ENCODE measurements at regions not wholly inside any gene's neighbourhood (a gene's known extent, or its start where the extent isn't known, plus 50 kb on each side); places are given as distances from the start of the nearest gene placed in this dataset.
"Not testable (repeated sequence)": the region's sequence is repeated elsewhere in the genome, so short reads cannot be mapped to it uniquely, and the experiment has no call there.

GRCh38 chr5:157963244-157963643 lies 104.3 kb upstream of the CLINT1 start:
- DNase-seq, result no peak
- Histone ChIP-seq H3K4me3 (replicated peaks in 1 of 3) (no peak overlapping the region), H3K27ac (no peak overlapping the region), H3K9me3 (no peaks in the 10 kb centered on the region), H3K36me3 (no peaks in the 10 kb centered on the region), H3K27me3 (no peaks in the 10 kb centered on the region), H3K4me1 (peaks cover 13 to 26% of the 10 kb centered on the region in 2 donors)
- intact Hi-C loops (cut with DNase I), result no loop called here
- TF ChIP-seq CTCF (IDR thresholded peaks at IDR 0.05) (no peak), POLR2A (IDR thresholded peaks at IDR 0.05) (no peak)
- 94 to 97% methylated on average over 2 of the region's 2 CpGs for WGBS, 2 donors

GRCh38 chr5:157962686-157963085 lies 103.7 kb upstream of the CLINT1 start:
- 95% methylated on average over 8 of the region's 8 CpGs for WGBS, 2 donors

GRCh38 chr5:157961896-157962590 lies 103.1 kb upstream of the CLINT1 start:
- DNase-seq, result no peak
- Histone ChIP-seq H3K27ac (peak overlapping the region in 1 of 3 donors; percentile 69), H3K4me1 (peaks cover 13 to 31% of the 10 kb centered on the region in 2 donors), H3K9me3 (no peaks in the 10 kb centered on the region), H3K4me3 (replicated peaks in 1 of 3) (no peak overlapping the region), H3K27me3 (no peaks in the 10 kb centered on the region), H3K36me3 (no peaks in the 10 kb centered on the region)
- TF ChIP-seq POLR2A (IDR thresholded peaks at IDR 0.05) (no peak), CTCF (IDR thresholded peaks at IDR 0.05) (no peak)
- 69 to 71% methylated on average over 6 of the region's 6 CpGs for WGBS, 2 donors
- intact Hi-C loops (cut with DNase I), result no loop called here

More at GRCh38 chr5:157962686-157963085, 103.7 kb upstream of the CLINT1 start:
- H3K9me3 ChIP-seq; H3K27me3 ChIP-seq; H3K36me3 ChIP-seq; DNase-seq; H3K4me3 ChIP-seq (replicated peaks in 1 of 3); H3K27ac ChIP-seq; intact Hi-C loops (cut with DNase I): not testable (repeated sequence)
- peaks cover 13 to 26% of the 10 kb centered on the region in 2 donors for H3K4me1 ChIP-seq

- peaks cover 13 to 39% of the 10 kb centered on the region in 2 donors for H3K4me1 ChIP-seq
- H3K4me3 ChIP-seq (replicated peaks in 1 of 3), result no peak overlapping the region
- 23 to 52% methylated on average over 9 of the region's 9 CpGs for WGBS, 2 donors
- peak; percentile 76 for DNase-seq
- H3K27me3 ChIP-seq, result no peaks in the 10 kb centered on the region
- intact Hi-C loops (cut with DNase I), result no loop called here
- peak overlapping the region; percentile 45 to 69 (median 56) for H3K27ac ChIP-seq
- H3K36me3 ChIP-seq, result no peaks in the 10 kb centered on the region
- H3K9me3 ChIP-seq, result no peaks in the 10 kb centered on the region
- TF ChIP-seq POLR2A (IDR thresholded peaks at IDR 0.05) (no peak), CTCF (IDR thresholded peaks at IDR 0.05) (no peak)
Measured at GRCh38 chr5:157961176-157961575, 102.2 kb upstream of the CLINT1 start.

- Histone ChIP-seq H3K9me3 (no peaks in the 10 kb centered on the region), H3K4me1 (peaks cover 13 to 36% of the 10 kb centered on the region in 2 donors), H3K4me3 (replicated peaks in 1 of 3) (no peak overlapping the region), H3K27ac (no peak overlapping the region), H3K36me3 (no peaks in the 10 kb centered on the region), H3K27me3 (no peaks in the 10 kb centered on the region)
- intact Hi-C loops (cut with DNase I), result no loop called here
- TF ChIP-seq POLR2A (IDR thresholded peaks at IDR 0.05) (no peak), CTCF (IDR thresholded peaks at IDR 0.05) (no peak)
- DNase-seq, result no peak
Measured at GRCh38 chr5:157959370-157959769, 100.4 kb upstream of the CLINT1 start.

All from thyroid gland (tissue), 4 donors.